ENCODE measurements at regions not wholly inside any gene's neighbourhood (a gene's known extent, or its start where the extent isn't known, plus 50 kb on each side); places are given as distances from the start of the nearest gene placed in this dataset.

DNA sequence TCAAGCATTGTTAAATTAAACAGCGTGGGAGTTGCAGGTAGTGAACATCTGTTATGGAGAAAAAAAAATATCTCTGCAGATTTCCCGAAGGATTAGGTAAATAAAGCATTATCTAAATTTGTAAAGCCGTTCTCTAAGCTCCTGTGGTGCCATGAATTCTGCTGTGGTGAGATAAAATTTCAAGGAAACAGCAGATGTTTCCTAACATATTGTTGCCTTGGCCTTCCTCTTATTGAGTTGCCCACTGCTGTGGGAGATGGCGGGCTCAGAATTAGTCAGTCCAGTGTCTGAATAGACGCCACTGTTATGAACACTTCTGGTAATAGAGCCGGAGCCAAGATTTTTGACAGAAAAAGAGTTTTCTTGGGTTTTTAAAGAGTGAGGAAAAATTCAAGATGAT lies 82.6 kb upstream of the ELMO1 start:
- CTCF ChIA-PET, result no interaction called here
- H3K4me3 ChIP-seq (ENCODE audit: low read depth, low read length), result no peak overlapping the region
- no peak for DNase-seq (ENCODE audit: low read depth, low spot score)
- TF ChIP-seq, protein P1, sequence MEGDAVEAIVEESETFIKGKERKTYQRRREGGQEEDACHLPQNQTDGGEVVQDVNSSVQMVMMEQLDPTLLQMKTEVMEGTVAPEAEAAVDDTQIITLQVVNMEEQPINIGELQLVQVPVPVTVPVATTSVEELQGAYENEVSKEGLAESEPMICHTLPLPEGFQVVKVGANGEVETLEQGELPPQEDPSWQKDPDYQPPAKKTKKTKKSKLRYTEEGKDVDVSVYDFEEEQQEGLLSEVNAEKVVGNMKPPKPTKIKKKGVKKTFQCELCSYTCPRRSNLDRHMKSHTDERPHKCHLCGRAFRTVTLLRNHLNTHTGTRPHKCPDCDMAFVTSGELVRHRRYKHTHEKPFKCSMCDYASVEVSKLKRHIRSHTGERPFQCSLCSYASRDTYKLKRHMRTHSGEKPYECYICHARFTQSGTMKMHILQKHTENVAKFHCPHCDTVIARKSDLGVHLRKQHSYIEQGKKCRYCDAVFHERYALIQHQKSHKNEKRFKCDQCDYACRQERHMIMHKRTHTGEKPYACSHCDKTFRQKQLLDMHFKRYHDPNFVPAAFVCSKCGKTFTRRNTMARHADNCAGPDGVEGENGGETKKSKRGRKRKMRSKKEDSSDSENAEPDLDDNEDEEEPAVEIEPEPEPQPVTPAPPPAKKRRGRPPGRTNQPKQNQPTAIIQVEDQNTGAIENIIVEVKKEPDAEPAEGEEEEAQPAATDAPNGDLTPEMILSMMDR (IDR thresholded peaks at IDR 0.05; ENCODE audit: insufficient read depth, low read length, missing control alignments), result no peak
- POLR2A ChIA-PET, result no interaction called here

DNA sequence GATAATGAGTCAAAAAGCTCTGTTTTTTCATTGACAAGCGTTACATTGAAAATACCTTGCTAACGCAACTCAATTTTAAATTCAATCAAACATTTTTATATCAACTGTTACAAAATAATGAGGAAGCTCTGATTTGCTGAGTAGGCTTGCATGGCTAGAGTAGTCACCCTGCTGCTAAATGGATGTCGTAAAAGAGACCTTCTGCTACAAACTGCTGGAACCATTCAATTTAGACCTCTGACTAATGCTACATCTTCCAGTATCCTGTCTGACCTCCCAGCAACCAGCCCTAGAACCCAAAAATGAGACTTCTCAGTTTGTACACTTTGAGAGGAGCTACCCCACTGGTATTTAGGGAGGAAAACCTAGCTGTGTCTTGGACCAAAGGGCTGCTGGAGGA lies 84.0 kb upstream of the ELMO1 start:
- no peak overlapping the region for H3K4me3 ChIP-seq (ENCODE audit: low read depth, low read length)
- TF ChIP-seq, protein P1 (IDR thresholded peaks at IDR 0.05; ENCODE audit: insufficient read depth, low read length, missing control alignments), result no peak
- ChIA-PET CTCF (no interaction called here), POLR2A (no interaction called here)
- no peak for DNase-seq (ENCODE audit: low read depth, low spot score)

DNA sequence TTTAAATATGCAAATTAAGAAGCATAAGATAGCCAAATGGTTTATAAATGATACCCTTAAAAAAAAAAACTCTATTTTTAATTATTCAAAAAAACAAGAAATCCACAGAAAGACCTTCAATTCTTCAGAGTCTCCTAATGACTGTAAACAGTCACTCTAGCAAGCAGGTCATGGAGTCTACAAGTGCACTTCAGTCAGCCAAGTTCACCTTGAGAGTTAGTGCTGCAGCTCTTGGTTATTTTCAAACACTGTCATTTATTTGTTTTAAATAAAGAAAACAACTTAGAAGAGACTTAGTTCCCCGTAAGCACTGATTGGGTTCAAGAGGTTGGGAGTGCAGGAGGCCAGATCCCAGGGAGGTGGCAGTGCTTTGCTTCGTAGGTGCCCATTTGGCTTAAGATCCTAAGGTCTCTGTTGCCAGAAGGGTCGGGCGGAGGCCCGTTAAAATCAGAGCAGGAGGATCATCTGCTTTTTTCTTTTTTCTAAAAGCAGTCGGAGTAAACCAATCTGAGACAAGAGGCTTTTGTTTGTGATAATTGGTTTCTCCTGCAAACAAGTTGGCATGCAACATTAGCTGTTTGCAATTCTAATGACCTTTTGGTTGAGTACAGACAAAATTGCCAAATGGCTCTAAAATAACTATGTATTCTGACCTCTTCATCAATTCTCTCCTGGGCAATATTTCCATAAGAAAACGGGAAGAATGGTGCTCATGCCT lies 86.4 kb upstream of the ELMO1 start:
- DNase-seq (ENCODE audit: low read depth, low spot score), result no peak
- TF ChIP-seq, protein P1 (IDR thresholded peaks at IDR 0.05; ENCODE audit: insufficient read depth, low read length, missing control alignments), result no peak
- no peak overlapping the region for H3K4me3 ChIP-seq (ENCODE audit: low read depth, low read length)
- POLR2A ChIA-PET, result no interaction called here
- CTCF ChIA-PET, result no interaction called here

DNA sequence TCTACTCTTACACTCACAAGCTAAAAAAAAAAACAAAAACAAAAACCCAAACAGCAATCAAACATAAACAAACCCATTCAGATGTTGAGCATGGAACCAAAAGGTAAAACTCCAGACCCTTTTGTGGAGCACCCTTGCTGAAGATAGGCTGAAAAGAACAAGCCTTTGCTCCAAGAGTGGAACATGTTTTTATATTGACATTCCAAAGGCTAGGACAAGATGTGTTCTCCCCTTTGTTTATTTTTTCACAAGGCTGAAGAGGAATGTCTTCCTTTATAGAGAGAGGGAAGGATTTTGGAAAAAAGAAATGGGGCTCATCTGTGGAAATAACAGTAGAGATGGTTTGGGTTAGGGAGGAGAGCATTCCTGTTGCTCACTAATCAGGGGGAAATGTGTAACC lies 87.2 kb upstream of the ELMO1 start:
- DNase-seq (ENCODE audit: low read depth, low spot score), result no peak
- POLR2A ChIA-PET, result no interaction called here
- TF ChIP-seq, protein P1 (IDR thresholded peaks at IDR 0.05; ENCODE audit: insufficient read depth, low read length, missing control alignments), result no peak
- CTCF ChIA-PET, result no interaction called here
- no peak overlapping the region for H3K4me3 ChIP-seq (ENCODE audit: low read depth, low read length)

DNA sequence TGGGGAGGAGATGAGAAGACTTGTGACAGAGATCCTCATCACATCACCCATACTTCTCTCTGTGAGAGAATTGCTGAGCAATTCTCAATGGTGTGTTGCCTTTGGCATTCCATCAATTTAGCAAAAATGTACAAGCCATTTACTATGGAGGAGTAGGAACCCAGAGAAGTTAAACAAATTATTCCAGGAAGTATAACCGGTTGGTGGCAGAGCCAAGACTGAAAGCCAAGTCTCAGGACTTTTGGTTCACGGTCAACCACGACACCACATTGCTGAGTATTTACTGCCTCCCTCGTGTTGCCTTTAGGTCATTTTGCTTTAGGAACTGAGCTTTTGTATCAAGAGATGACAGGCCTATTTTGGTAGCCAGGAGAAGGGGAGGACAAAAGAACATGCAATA lies 88.0 kb upstream of the ELMO1 start:
- DNase-seq (ENCODE audit: low read depth, low spot score), result no peak
- no peak overlapping the region for H3K4me3 ChIP-seq (ENCODE audit: low read depth, low read length)
- TF ChIP-seq, protein P1 (IDR thresholded peaks at IDR 0.05; ENCODE audit: insufficient read depth, low read length, missing control alignments), result no peak
- ChIA-PET CTCF (no interaction called here), POLR2A (no interaction called here)

DNA sequence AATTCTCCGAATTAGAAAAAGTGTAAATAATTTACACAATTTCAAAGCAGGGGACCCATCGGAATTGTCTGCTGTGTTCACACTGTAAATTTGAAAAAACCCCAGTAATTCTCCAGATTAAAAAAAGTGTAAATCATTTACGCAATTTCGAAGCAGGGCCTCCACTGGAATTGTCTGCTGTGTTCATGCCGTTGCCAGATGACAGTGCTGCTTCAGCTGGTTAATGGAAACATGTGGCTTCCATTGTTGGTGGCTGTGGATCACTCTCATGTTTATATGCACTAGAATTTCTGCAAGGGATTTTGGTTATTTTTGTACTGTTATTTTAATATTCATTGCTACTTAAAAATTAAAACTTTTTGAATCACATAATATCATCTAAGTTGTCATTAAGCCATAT lies 88.8 kb upstream of the ELMO1 start:
- DNase-seq (ENCODE audit: low read depth, low spot score), result no peak
- TF ChIP-seq, protein P1 (IDR thresholded peaks at IDR 0.05; ENCODE audit: insufficient read depth, low read length, missing control alignments), result no peak
- H3K4me3 ChIP-seq (ENCODE audit: low read depth, low read length), result no peak overlapping the region
- POLR2A ChIA-PET, result no interaction called here
- CTCF ChIA-PET, result no interaction called here

All from AG04449 (cell line).